Ishikawa (cell line): ENCODE measurements at regions not wholly inside any gene's neighbourhood (a gene's known extent, or its start where the extent isn't known, plus 50 kb on each side); places are given as distances from the start of the nearest gene placed in this dataset.

Experiments
- CEBPB ChIP-seq: IDR thresholded peaks from 2 replicates; pipeline ENCODE4 v1.6.1; 2012
- CREB1 ChIP-seq: IDR thresholded peaks from 2 replicates; pipeline ENCODE4 v1.6.1; 2012; ENCODE audit warnings: low read depth
- EGR1 ChIP-seq: IDR thresholded peaks from 2 replicates; pipeline ENCODE4 v1.6.1; 2012
- EP300 ChIP-seq: IDR thresholded peaks from 2 replicates; pipeline ENCODE4 v1.6.1; 2012; ENCODE audit warnings: borderline replicate concordance
- FOXM1 ChIP-seq: IDR thresholded peaks from 2 replicates; pipeline ENCODE4 v1.6.1; 2012; ENCODE audit warnings: low read depth, borderline replicate concordance
- NFIC ChIP-seq: IDR thresholded peaks from 2 replicates; pipeline ENCODE4 v1.6.1; 2012
- RAD21 ChIP-seq: IDR thresholded peaks from 2 replicates; pipeline ENCODE4 v1.6.1; 2012; ENCODE audit warnings: low read depth
- TAF1 ChIP-seq: IDR thresholded peaks from 2 replicates; pipeline ENCODE4 v1.6.1; 2012; ENCODE audit warnings: low read depth, mild to moderate bottlenecking
- TCF12 ChIP-seq: IDR thresholded peaks from 2 replicates; pipeline ENCODE4 v1.6.1; 2012; ENCODE audit warnings: low read depth
- TEAD4 ChIP-seq: IDR thresholded peaks from 2 replicates; pipeline ENCODE4 v1.6.1; 2012
- YY1 ChIP-seq: IDR thresholded peaks from 2 replicates; pipeline ENCODE4 v1.6.1; 2012; ENCODE audit warnings: low read depth
- ZBTB7A ChIP-seq: IDR thresholded peaks from 2 replicates; pipeline ENCODE4 v1.6.1; 2012; ENCODE audit warnings: low read depth
- TF ChIP-seq, protein P1 (sequence below): IDR thresholded peaks from 2 replicates; pipeline ENCODE4 v1.6.1; 2012; ENCODE audit warnings: low read depth, mild to moderate bottlenecking
- TF ChIP-seq, protein P2 (sequence below): IDR thresholded peaks from 2 replicates; pipeline ENCODE4 v1.6.1; 2012
- TF ChIP-seq, protein P3 (sequence below): IDR thresholded peaks from 2 replicates; pipeline ENCODE4 v1.6.1; 2012

DNA sequence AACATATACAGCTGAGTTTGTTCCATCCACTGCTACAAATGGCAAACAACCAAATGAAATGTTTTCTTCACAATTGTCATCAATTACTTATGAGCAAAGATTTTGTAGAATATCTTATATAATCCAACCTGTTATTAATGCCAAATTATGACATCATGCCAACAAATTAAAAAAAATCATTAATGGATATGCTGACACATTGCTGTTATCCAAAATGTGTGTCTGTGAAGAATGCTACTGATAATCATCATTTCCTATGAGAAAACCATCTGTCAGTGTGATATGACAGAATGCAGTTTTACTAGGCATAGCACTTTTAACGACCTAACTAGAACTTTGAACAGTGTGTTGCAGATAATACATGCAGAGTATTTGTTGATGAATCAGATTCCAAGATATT lies 556.5 kb upstream of the KCNMB2 start:
- no peak for TF ChIP-seq CREB1
- TF ChIP-seq EGR1: no peak
- TF ChIP-seq TAF1: no peak
- TF ChIP-seq, protein P1, sequence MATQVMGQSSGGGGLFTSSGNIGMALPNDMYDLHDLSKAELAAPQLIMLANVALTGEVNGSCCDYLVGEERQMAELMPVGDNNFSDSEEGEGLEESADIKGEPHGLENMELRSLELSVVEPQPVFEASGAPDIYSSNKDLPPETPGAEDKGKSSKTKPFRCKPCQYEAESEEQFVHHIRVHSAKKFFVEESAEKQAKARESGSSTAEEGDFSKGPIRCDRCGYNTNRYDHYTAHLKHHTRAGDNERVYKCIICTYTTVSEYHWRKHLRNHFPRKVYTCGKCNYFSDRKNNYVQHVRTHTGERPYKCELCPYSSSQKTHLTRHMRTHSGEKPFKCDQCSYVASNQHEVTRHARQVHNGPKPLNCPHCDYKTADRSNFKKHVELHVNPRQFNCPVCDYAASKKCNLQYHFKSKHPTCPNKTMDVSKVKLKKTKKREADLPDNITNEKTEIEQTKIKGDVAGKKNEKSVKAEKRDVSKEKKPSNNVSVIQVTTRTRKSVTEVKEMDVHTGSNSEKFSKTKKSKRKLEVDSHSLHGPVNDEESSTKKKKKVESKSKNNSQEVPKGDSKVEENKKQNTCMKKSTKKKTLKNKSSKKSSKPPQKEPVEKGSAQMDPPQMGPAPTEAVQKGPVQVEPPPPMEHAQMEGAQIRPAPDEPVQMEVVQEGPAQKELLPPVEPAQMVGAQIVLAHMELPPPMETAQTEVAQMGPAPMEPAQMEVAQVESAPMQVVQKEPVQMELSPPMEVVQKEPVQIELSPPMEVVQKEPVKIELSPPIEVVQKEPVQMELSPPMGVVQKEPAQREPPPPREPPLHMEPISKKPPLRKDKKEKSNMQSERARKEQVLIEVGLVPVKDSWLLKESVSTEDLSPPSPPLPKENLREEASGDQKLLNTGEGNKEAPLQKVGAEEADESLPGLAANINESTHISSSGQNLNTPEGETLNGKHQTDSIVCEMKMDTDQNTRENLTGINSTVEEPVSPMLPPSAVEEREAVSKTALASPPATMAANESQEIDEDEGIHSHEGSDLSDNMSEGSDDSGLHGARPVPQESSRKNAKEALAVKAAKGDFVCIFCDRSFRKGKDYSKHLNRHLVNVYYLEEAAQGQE: no peak
- no peak for TF ChIP-seq CEBPB
- TF ChIP-seq TEAD4: no peak
- TF ChIP-seq, protein P2, sequence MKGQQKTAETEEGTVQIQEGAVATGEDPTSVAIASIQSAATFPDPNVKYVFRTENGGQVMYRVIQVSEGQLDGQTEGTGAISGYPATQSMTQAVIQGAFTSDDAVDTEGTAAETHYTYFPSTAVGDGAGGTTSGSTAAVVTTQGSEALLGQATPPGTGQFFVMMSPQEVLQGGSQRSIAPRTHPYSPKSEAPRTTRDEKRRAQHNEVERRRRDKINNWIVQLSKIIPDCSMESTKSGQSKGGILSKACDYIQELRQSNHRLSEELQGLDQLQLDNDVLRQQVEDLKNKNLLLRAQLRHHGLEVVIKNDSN: no peak
- TF ChIP-seq RAD21: no peak
- no peak for TF ChIP-seq TCF12
- TF ChIP-seq EP300: no peak
- TF ChIP-seq YY1: no peak
- no peak for TF ChIP-seq FOXM1
- no peak for TF ChIP-seq NFIC
- TF ChIP-seq, protein P3, sequence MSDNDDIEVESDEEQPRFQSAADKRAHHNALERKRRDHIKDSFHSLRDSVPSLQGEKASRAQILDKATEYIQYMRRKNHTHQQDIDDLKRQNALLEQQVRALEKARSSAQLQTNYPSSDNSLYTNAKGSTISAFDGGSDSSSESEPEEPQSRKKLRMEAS: no peak
- TF ChIP-seq ZBTB7A: no peak

DNA sequence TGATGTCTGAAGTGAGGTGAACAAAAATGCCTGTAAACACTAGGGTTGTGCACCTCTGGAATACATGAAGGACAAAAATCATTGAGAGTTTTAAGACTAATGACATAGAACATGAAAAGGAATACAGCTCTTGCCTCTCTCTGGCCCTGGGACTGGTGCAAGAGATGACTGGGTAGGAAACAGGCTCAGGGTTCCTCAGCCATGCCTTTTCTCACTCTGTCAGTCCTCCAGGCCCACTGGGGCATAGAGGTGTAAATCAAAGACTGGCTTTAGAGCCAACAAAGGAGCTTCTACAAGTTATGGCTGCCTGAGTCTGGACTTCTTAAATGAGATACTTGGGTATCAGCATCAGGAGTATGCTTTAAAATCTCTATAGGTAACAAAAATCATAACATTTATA lies 554.7 kb upstream of the KCNMB2 start:
- TF ChIP-seq EP300: no peak
- no peak for TF ChIP-seq ZBTB7A
- TF ChIP-seq, protein P3: no peak
- no peak for TF ChIP-seq CEBPB
- TF ChIP-seq, protein P1: no peak
- no peak for TF ChIP-seq TCF12
- TF ChIP-seq, protein P2: no peak
- TF ChIP-seq FOXM1: no peak
- TF ChIP-seq TEAD4: no peak
- TF ChIP-seq NFIC: no peak
- no peak for TF ChIP-seq TAF1
- TF ChIP-seq RAD21: no peak
- TF ChIP-seq CREB1: no peak
- TF ChIP-seq YY1: no peak
- TF ChIP-seq EGR1: no peak

DNA sequence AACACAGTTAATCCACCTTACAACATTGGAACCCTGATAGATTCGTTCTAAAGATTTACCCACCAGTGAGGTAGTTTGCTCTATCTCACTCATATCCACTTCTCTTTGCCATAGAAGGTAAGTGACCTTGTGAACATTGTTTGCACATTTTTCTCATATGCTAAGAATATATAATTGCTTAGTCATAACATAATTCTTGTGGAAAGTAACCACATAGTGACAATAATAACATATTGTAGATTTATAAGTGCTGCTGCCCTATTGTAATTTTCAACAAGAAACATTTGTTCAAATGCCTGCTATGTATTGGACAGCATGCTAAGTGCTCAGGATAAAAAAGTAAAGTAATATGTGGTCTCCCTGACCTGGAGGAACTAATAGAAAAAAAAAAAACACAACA lies 554.2 kb upstream of the KCNMB2 start:
- TF ChIP-seq, protein P2: no peak
- TF ChIP-seq FOXM1: no peak
- no peak for TF ChIP-seq TAF1
- no peak for TF ChIP-seq EP300
- TF ChIP-seq ZBTB7A: no peak
- TF ChIP-seq NFIC: no peak
- no peak for TF ChIP-seq RAD21
- TF ChIP-seq TCF12: no peak
- TF ChIP-seq, protein P1: no peak
- no peak for TF ChIP-seq YY1
- no peak for TF ChIP-seq CREB1
- no peak for TF ChIP-seq TEAD4
- TF ChIP-seq, protein P3: no peak
- no peak for TF ChIP-seq CEBPB

DNA sequence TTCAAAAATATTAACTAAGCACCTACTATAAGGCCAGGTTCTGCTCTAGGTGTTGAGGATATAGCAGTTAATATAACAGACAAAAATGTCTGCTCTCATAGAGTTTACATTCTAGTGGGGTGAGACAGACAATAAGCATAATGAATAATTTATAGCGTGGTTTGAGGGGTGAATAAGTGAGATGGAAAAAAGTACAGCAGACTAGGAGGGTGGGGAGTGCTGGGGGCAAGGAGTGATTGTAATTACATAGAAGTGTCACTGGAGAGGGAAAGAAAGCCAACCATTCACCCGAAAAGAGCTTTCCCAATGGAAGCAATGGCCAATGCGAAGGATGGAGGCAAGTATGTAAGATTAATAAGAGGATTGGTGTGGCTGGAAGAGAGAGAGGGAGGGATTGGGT lies 552.9 kb upstream of the KCNMB2 start:
- TF ChIP-seq, protein P2: no peak
- TF ChIP-seq RAD21 (no peak), NFIC (no peak)
